IMR-90 (cell line): ENCODE measurements at regions not wholly inside any gene's neighbourhood (a gene's known extent, or its start where the extent isn't known, plus 50 kb on each side); places are given as distances from the start of the nearest gene placed in this dataset.

Source experiments
- ATAC-seq: fragments of 200-7000 bp; cut with Tn5 transposase; 2 replicates; pipeline ENCODE4 v1.9.1; 2020; ENCODE audit warnings: low read depth, mild to moderate bottlenecking, moderate library complexity
- BruUV-seq: library from RNA; stranded (reverse); fragments of 400-500 nt; replicated peaks from 2 replicates; lab custom pipeline; 2021; lab: Mats Ljungman, UMichigan
- CTCF ChIA-PET: fragments of 300-600 bp; formaldehyde crosslinking; extraction: SDS; loops from one replicate; lab custom pipeline; 2021; ENCODE audit warnings: antibody characterized with exemption; lab: Yijun Ruan, JAX
- POLR2A ChIA-PET: fragments of 300-600 bp; sonication (Branson Sonifier 250); formaldehyde crosslinking; loops from one replicate; lab custom pipeline; 2022; ENCODE audit warnings: antibody characterized with exemption; ENCODE audit not compliant: unreplicated experiment; lab: Charles Lee
- DNase-seq: peaks from one replicate; pipeline ENCODE4 v3.0.0; 2013
- H2AFZ ChIP-seq: replicated peaks from 2 replicates; pipeline ENCODE3; 2013; ENCODE audit warnings: low read length, mild to moderate bottlenecking; ENCODE audit not compliant: poor library complexity
- H2AK5ac ChIP-seq: 2 replicates; pipeline ENCODE4 v1.6.1; 2013; ENCODE audit warnings: low read depth, low read length, inconsistent platforms
- H2AK9ac ChIP-seq: replicated peaks from 2 replicates; pipeline ENCODE3; 2013; ENCODE audit warnings: mild to moderate bottlenecking, low read depth, low read length, moderate library complexity; ENCODE audit not compliant: poor library complexity
- H2BK120ac ChIP-seq: 2 replicates; pipeline ENCODE4 v1.6.1; 2013; ENCODE audit warnings: low read depth, low read length, inconsistent platforms
- H2BK15ac ChIP-seq: 3 replicates; pipeline ENCODE4 v1.6.1; 2013; ENCODE audit warnings: low read depth, low read length, inconsistent platforms
- H2BK20ac ChIP-seq: 2 replicates; pipeline ENCODE4 v1.6.1; 2013; ENCODE audit warnings: low read depth, mild to moderate bottlenecking, inconsistent platforms, low read length, moderate library complexity
- H2BK5ac ChIP-seq: 2 replicates; pipeline ENCODE4 v1.6.1; 2013; ENCODE audit warnings: mild to moderate bottlenecking, low read depth, low read length, inconsistent platforms; ENCODE audit not compliant: poor library complexity, severe bottlenecking
- H3K14ac ChIP-seq: replicated peaks from 2 replicates; pipeline ENCODE4 v1.6.1; 2013; ENCODE audit warnings: low read depth, low read length, inconsistent platforms
- H3K18ac ChIP-seq: 2 replicates; pipeline ENCODE4 v1.6.1; 2013; ENCODE audit warnings: low read depth, low read length, control low read depth
- H3K23ac ChIP-seq: 2 replicates; pipeline ENCODE4 v1.6.1; 2013; ENCODE audit warnings: low read depth, low read length, inconsistent platforms
- H3K27ac ChIP-seq: 2 replicates; pipeline ENCODE4 v1.5.1; 2013; ENCODE audit warnings: mild to moderate bottlenecking, control low read depth, low read length; ENCODE audit not compliant: insufficient read depth
- H3K27me3 ChIP-seq: 2 replicates; pipeline ENCODE4 v1.6.1; 2013; ENCODE audit warnings: low read length; ENCODE audit not compliant: control insufficient read depth, insufficient read depth
- H3K36me3 ChIP-seq: 2 replicates; pipeline ENCODE4 v1.6.1; 2013; ENCODE audit warnings: low read length, mixed read lengths; ENCODE audit not compliant: control insufficient read depth, insufficient read depth
- H3K4ac ChIP-seq: 2 replicates; pipeline ENCODE4 v1.6.1; 2013; ENCODE audit warnings: low read depth, low read length, inconsistent platforms
- H3K4me1 ChIP-seq: 2 replicates; pipeline ENCODE4 v1.6.1; 2013; ENCODE audit warnings: low read length, mixed read lengths; ENCODE audit not compliant: control insufficient read depth, insufficient read depth
- H3K4me2 ChIP-seq: 2 replicates; pipeline ENCODE4 v1.6.1; 2013; ENCODE audit warnings: low read depth, mild to moderate bottlenecking, control low read depth, low read length, moderate library complexity
- H3K4me3 ChIP-seq: 2 replicates; pipeline ENCODE4 v1.5.1; 2013; ENCODE audit warnings: low read depth, mild to moderate bottlenecking, control low read depth, low read length, moderate library complexity; ENCODE audit not compliant: insufficient read depth
- H3K56ac ChIP-seq: 2 replicates; pipeline ENCODE4 v1.6.1; 2013; ENCODE audit warnings: low read length, inconsistent platforms; ENCODE audit not compliant: insufficient read depth; ENCODE audit errors: extremely low read depth
- H3K79me1 ChIP-seq, 2 experiments: 2 replicates each; pipeline ENCODE4 v1.6.1; 2013; ENCODE audit warnings: low read length in 2 of 2, inconsistent platforms in 1 of 2, low read depth in 1 of 2
- H3K9ac ChIP-seq: 2 replicates; pipeline ENCODE4 v1.6.1; 2013; ENCODE audit warnings: low read depth, low read length, control low read depth
- H3K9me1 ChIP-seq: 2 replicates; pipeline ENCODE4 v1.6.1; 2013; ENCODE audit warnings: low read length, inconsistent platforms; ENCODE audit not compliant: insufficient read depth
- H3K9me3 ChIP-seq: 2 replicates; pipeline ENCODE4 v1.6.1; 2013; ENCODE audit warnings: low read length; ENCODE audit not compliant: control insufficient read depth, insufficient read depth
- H4K20me1 ChIP-seq: 2 replicates; pipeline ENCODE4 v1.6.1; 2013; ENCODE audit warnings: low read length, inconsistent platforms; ENCODE audit not compliant: insufficient read depth
- H4K5ac ChIP-seq: 2 replicates; pipeline ENCODE4 v1.6.1; 2013; ENCODE audit warnings: mild to moderate bottlenecking, low read depth, low read length, control low read depth
- H4K8ac ChIP-seq, 2 experiments: 2 replicates each; pipeline ENCODE4 v1.6.1; 2013; ENCODE audit warnings: low read depth in 2 of 2, low read length in 2 of 2, control low read depth in 1 of 2, inconsistent platforms in 1 of 2
- H4K91ac ChIP-seq: 2 replicates; pipeline ENCODE4 v1.6.1; 2013; ENCODE audit warnings: low read depth, low read length, inconsistent platforms; ENCODE audit not compliant: insufficient read depth
- BHLHE40 ChIP-seq: fragments of 150-350 bp; IDR thresholded peaks from 2 replicates; pipeline ENCODE4 v1.6.1; 2016; ENCODE audit warnings: mild to moderate bottlenecking, low read depth, low read length
- CEBPB ChIP-seq: IDR thresholded peaks from 2 replicates; pipeline ENCODE4 v1.6.1; 2012; ENCODE audit warnings: low read depth, low read length, improper control_type of control experiment
- CHD1 ChIP-seq: IDR thresholded peaks from 2 replicates; pipeline ENCODE4 v1.6.1; 2012; ENCODE audit warnings: low read depth, low read length, improper control_type of control experiment
- FOS ChIP-seq: fragments of 150-350 bp; IDR thresholded peaks from 2 replicates; pipeline ENCODE4 v1.6.1; 2016; ENCODE audit warnings: low read depth, low read length
- MAFK ChIP-seq: IDR thresholded peaks from 2 replicates; pipeline ENCODE4 v1.6.1; 2012; ENCODE audit warnings: low read depth, low read length, improper control_type of control experiment
- MAZ ChIP-seq: IDR thresholded peaks from 2 replicates; pipeline ENCODE4 v1.6.1; 2012; ENCODE audit warnings: low read depth, mild to moderate bottlenecking, low read length, improper control_type of control experiment, moderate library complexity, borderline replicate concordance
- MXI1 ChIP-seq: IDR thresholded peaks from 2 replicates; pipeline ENCODE4 v1.6.1; 2012; ENCODE audit warnings: low read depth, mild to moderate bottlenecking, low read length, moderate library complexity, borderline replicate concordance
- NFE2L2 ChIP-seq: fragments of 150-350 bp; IDR thresholded peaks from 2 replicates; pipeline ENCODE4 v1.6.1; 2016; ENCODE audit warnings: low read depth, mild to moderate bottlenecking, low read length
- POLR2A ChIP-seq: IDR thresholded peaks from 2 replicates; pipeline ENCODE4 v1.6.1; 2012; ENCODE audit warnings: mild to moderate bottlenecking, low read depth, low read length
- RAD21 ChIP-seq: IDR thresholded peaks from 2 replicates; pipeline ENCODE4 v1.6.1; 2012; ENCODE audit warnings: low read length, improper control_type of control experiment
- RFX5 ChIP-seq: IDR thresholded peaks from 2 replicates; pipeline ENCODE4 v1.8.0; 2012; ENCODE audit warnings: low read depth, mild to moderate bottlenecking, low read length, moderate library complexity
- SMC3 ChIP-seq: fragments of 150-350 bp; IDR thresholded peaks from 2 replicates; pipeline ENCODE4 v1.6.1; 2016; ENCODE audit warnings: low read depth, mild to moderate bottlenecking, antibody characterized with exemption, low read length, moderate library complexity
- USF2 ChIP-seq: fragments of 150-350 bp; IDR thresholded peaks from 2 replicates; pipeline ENCODE4 v1.6.1; 2017; ENCODE audit warnings: mild to moderate bottlenecking, antibody characterized with exemption, low read length, low read depth
- WGBS, 2 experiments: methylation state at CpG; one replicate each; pipeline versions ENCODE4 v1.1.5 to v1.1.7; 2013; ENCODE audit warnings: missing lambda C conversion rate in 2 of 2; ENCODE audit not compliant: insufficient read length in 1 of 2; ENCODE audit errors: extremely low coverage in 2 of 2; 5-methylcytosine and 5-hydroxymethylcytosine counted together
- dilution Hi-C: fragments of 300-500 bp; cut with HindIII; formaldehyde crosslinking; loops from one replicate; pipeline ENCODE4 v1.14.3; 2018; ENCODE audit warnings: low sequenced_read_pairs; ENCODE audit not compliant: unreplicated experiment
- in situ Hi-C: fragments of 300-500 bp; cut with MboI; formaldehyde crosslinking; loops from 3 replicates; pipeline ENCODE4 v1.14.3; 2019; ENCODE audit warnings: low sequenced_read_pairs, inconsistent platforms, mixed read lengths
- intact Hi-C: fragments of 100-400 bp; cut with micrococcal nuclease; formaldehyde crosslinking; loops from 2 replicates; pipeline ENCODE4 v1.10.0; 2022
- TF ChIP-seq, protein P1 (sequence below): fragments of 150-350 bp; IDR thresholded peaks from 2 replicates; pipeline ENCODE4 v1.6.1; 2016; ENCODE audit warnings: low read depth, mild to moderate bottlenecking, low read length, moderate library complexity, borderline replicate concordance

DNA sequence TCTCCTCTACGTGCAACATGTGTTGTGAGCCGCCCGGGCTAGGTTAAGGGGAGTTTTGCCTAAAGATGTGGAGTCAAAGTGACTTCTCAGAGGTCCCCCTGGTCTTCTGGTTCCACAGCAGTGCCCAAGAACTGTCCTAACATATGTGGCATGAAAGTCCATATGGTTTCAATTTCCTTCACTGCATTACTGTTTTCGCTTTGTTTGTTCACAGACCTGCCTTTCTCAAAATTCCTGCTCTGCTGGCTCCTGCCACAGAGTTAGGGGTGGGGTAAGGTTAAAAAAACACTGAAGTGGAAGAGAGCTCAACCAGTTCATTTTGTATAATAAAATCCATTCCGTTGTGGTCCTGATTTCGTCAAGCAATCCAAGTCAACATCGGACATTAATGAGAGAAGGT, 289.4 kb downstream of the DMAC1 start:
- TF ChIP-seq FOS = no peak
- TF ChIP-seq CHD1 = no peak
- TF ChIP-seq MAZ = no peak
- TF ChIP-seq POLR2A = no peak
- no peak for TF ChIP-seq SMC3
- no peak for TF ChIP-seq USF2
- TF ChIP-seq, protein P1, sequence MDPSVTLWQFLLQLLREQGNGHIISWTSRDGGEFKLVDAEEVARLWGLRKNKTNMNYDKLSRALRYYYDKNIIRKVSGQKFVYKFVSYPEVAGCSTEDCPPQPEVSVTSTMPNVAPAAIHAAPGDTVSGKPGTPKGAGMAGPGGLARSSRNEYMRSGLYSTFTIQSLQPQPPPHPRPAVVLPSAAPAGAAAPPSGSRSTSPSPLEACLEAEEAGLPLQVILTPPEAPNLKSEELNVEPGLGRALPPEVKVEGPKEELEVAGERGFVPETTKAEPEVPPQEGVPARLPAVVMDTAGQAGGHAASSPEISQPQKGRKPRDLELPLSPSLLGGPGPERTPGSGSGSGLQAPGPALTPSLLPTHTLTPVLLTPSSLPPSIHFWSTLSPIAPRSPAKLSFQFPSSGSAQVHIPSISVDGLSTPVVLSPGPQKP = no peak
- no peak for TF ChIP-seq BHLHE40
- no peak for TF ChIP-seq RAD21
- no peak for TF ChIP-seq MXI1
- no peak for TF ChIP-seq RFX5
- no peak for TF ChIP-seq CEBPB
- TF ChIP-seq NFE2L2 = no peak
- TF ChIP-seq MAFK = no peak
- CTCF ChIA-PET = no interaction called here
- in situ Hi-C loops = no loop called here

More for the DNA sequence above, 289.4 kb downstream of the DMAC1 start:
- H3K4ac ChIP-seq = no peak overlapping the region
- H3K79me1 ChIP-seq = no peaks in the 10 kb centered on the region
- H3K27ac ChIP-seq = peak overlapping the region; percentile 93; the same call in 1 of the 2 replicates
- no peak overlapping the region for H2BK20ac ChIP-seq
- DNase-seq = no peak
- WGBS, 2 experiments = no CpG with 5 or more reads among the region's 7 CpGs
- H4K5ac ChIP-seq = peak overlapping the region; percentile 66; the same call in 1 of the 2 replicates
- no peak overlapping the region for H2AK5ac ChIP-seq
- H3K36me3 ChIP-seq = no peaks in the 10 kb centered on the region
- H2AFZ ChIP-seq = no peak overlapping the region
- H3K4me1 ChIP-seq = peaks cover 8% of the 10 kb centered on the region; the same call in 1 of the 2 replicates
- no peak overlapping the region for H2BK120ac ChIP-seq
- peak overlapping the region; percentile 87; the same call in 1 of the 2 replicates for H3K18ac ChIP-seq
- H4K20me1 ChIP-seq = no peaks in the 10 kb centered on the region
- no TSS peak for BruUV-seq
- peak; percentile 59 for ATAC-seq
- intact Hi-C loops = no loop called here
- H2BK15ac ChIP-seq = no peak overlapping the region
- no peak overlapping the region for H3K23ac ChIP-seq
- POLR2A ChIA-PET = no interaction called here
- dilution Hi-C loops = no loop called here
- H3K14ac ChIP-seq = no peak overlapping the region
- no peak overlapping the region for H3K56ac ChIP-seq
- no peak overlapping the region for H2AK9ac ChIP-seq
- H3K9ac ChIP-seq = peak overlapping the region; percentile 35; the same call in 1 of the 2 replicates
- H3K4me3 ChIP-seq = no peak overlapping the region
- H4K8ac ChIP-seq = no peak overlapping the region
- no peak overlapping the region for H2BK5ac ChIP-seq
- no peaks in the 10 kb centered on the region for H3K9me1 ChIP-seq
- no peaks in the 10 kb centered on the region; the same call in 1 of the 2 replicates for H3K27me3 ChIP-seq
- H3K4me2 ChIP-seq = peak overlapping the region; percentile 37; the same call in 1 of the 2 replicates
- H3K9me3 ChIP-seq = no peaks in the 10 kb centered on the region
- no peak overlapping the region for H4K91ac ChIP-seq
